Spleen (tissue), 11 donors: ENCODE measurements at regions not wholly inside any gene's neighbourhood (a gene's known extent, or its start where the extent isn't known, plus 50 kb on each side); places are given as distances from the start of the nearest gene placed in this dataset.

Experiments
- DNase-seq: peaks from one replicate; pipeline ENCODE4 v3.0.0-alpha.2; 2020
- H3K27ac ChIP-seq, 8 donors: fragments of 200-600 bp; sonication (generic) in 7 of 8; 1 replicate in 4 of 8; 2 replicates in 4 of 8; pipeline versions ENCODE4 v1.5.0 to v1.8.0; 2016 to 2021; ENCODE audit warnings: inconsistent platforms in 4 of 8, mild to moderate bottlenecking in 4 of 8, moderate library complexity in 1 of 8
- H3K27me3 ChIP-seq, 7 donors: fragments of 200-600 bp; sonication (generic) in 6 of 7; replicated peaks in 1 of 7; 1 replicate in 4 of 7; 2 replicates in 3 of 7; pipeline versions ENCODE4 v1.5.0 to v1.8.0; 2016 to 2021; ENCODE audit warnings: inconsistent platforms in 3 of 7, mild to moderate bottlenecking in 1 of 7
- H3K36me3 ChIP-seq, 6 donors: fragments of 200-600 bp; sonication (generic) in 5 of 6; 1 replicate in 4 of 6; 2 replicates in 2 of 6; pipeline versions ENCODE4 v1.5.0 to v1.8.0; 2016 to 2021; ENCODE audit warnings: inconsistent platforms in 2 of 6
- H3K4me1 ChIP-seq, 6 donors: fragments of 200-600 bp; sonication (generic) in 5 of 6; 1 replicate in 3 of 6; 2 replicates in 3 of 6; pipeline versions ENCODE4 v1.5.0 to v1.8.0; 2016 to 2021; ENCODE audit warnings: inconsistent platforms in 3 of 6
- H3K4me3 ChIP-seq, 8 donors: fragments of 200-600 bp; sonication (generic) in 7 of 8; 1 replicate in 4 of 8; 2 replicates in 4 of 8; pipeline versions ENCODE4 v1.5.0 to v1.8.0; 2016 to 2021; ENCODE audit warnings: inconsistent platforms in 4 of 8, mild to moderate bottlenecking in 4 of 8, moderate library complexity in 2 of 8
- H3K9me3 ChIP-seq, 8 donors: fragments of 200-600 bp; sonication (generic) in 7 of 8; 1 replicate in 4 of 8; 2 replicates in 4 of 8; pipeline versions ENCODE4 v1.5.0 to v1.8.0; 2016 to 2021; ENCODE audit warnings: inconsistent platforms in 4 of 8
- CTCF ChIP-seq, 11 experiments: fragments of 200-600 bp in 7 of 11; fragments of 450-650 bp in 4 of 11; sonication (generic) in 4 of 11; IDR thresholded peaks in 8 of 11; conservative IDR thresholded peaks in 3 of 11; 1 replicate in 7 of 11; 2 replicates in 4 of 11; pipeline versions ENCODE4 v1.4.0 to v1.8.0; 2016 to 2021; ENCODE audit warnings: antibody characterized with exemption in 11 of 11, inconsistent platforms in 4 of 11, mild to moderate bottlenecking in 1 of 11
- POLR2A ChIP-seq, 3 donors: fragments of 450-650 bp; IDR thresholded peaks; one replicate each; pipeline ENCODE4 v1.5.1; 2017; ENCODE audit warnings: antibody characterized with exemption in 3 of 3, mild to moderate bottlenecking in 1 of 3
- POLR2AphosphoS5 ChIP-seq, 3 donors: sonication (generic); formaldehyde crosslinking; IDR thresholded peaks; one replicate each; pipeline ENCODE4 v1.5.1; 2017; ENCODE audit warnings: antibody characterized with exemption in 3 of 3
- WGBS, 5 donors: extraction: QIAGEN DNeasy Blood & Tissue Kit in 3 of 5; methylation state at CpG; one replicate each; pipeline versions ENCODE4 v1.1.5 to v1.1.7; 2013 to 2018; 5-methylcytosine and 5-hydroxymethylcytosine counted together
- intact Hi-C: fragments of 100-400 bp; cut with DNase I; formaldehyde crosslinking; loops from one replicate; pipeline ENCODE4 v1.15.0; 2023; ENCODE audit warnings: low total_unique reads
- donor health status: healthy with polysubstance abuse.
- donor health status: DM: no; HTN: no; CAD: no; lungs with moderate emphysema.
- donor health status: DM: no; HTN: no; CAD: no.
- donor health status: Bipolar disorder and iron deficiency.
- donor health status: healthy.
- donor health status: DM: no; HTN: no; CAD: no.
- donor health status: DM: yes; HTN: yes; CAD: no.

GRCh38 chr7:138299066-138299465, 161.0 kb upstream of the TRIM24 start:
- intact Hi-C loops, result no loop called here
- Histone ChIP-seq H3K36me3 (no peaks in the 10 kb centered on the region), H3K4me3 (no peak overlapping the region), H3K27ac (no peak overlapping the region), H3K27me3 (no peaks in the 10 kb centered on the region), H3K4me1 (peaks cover 0 to 12% (median 3%) of the 10 kb centered on the region in 6 donors), H3K9me3 (peaks cover 0 to 5% (median 0%) of the 10 kb centered on the region in 8 donors)
- TF ChIP-seq CTCF (IDR thresholded peaks at IDR 0.05 in 8 of 11, conservative IDR thresholded peaks at IDR 0.05 in 3 of 11) (no peak), POLR2A (IDR thresholded peaks at IDR 0.05) (no peak), POLR2AphosphoS5 (IDR thresholded peaks at IDR 0.05) (no peak)
- WGBS, 5 donors, result 28 to 52% (median 38%) methylated on average over 3 of the region's 3 CpGs
- DNase-seq, result no peak

GRCh38 chr7:138303230-138304070, 156.6 kb upstream of the TRIM24 start:
- TF ChIP-seq CTCF (IDR thresholded peaks at IDR 0.05 in 8 of 11, conservative IDR thresholded peaks at IDR 0.05 in 3 of 11) (no peak), POLR2A (IDR thresholded peaks at IDR 0.05) (no peak), POLR2AphosphoS5 (IDR thresholded peaks at IDR 0.05) (no peak)
- DNase-seq, result no peak
- Histone ChIP-seq H3K36me3 (no peaks in the 10 kb centered on the region), H3K4me3 (no peak overlapping the region), H3K27ac (no peak overlapping the region), H3K4me1 (no peaks in the 10 kb centered on the region), H3K9me3 (peaks cover 0 to 5% (median 0%) of the 10 kb centered on the region in 8 donors), H3K27me3 (no peaks in the 10 kb centered on the region)
- 92 to 93% (median 93%) methylated on average over 6 of the region's 6 CpGs for WGBS, 5 donors
- intact Hi-C loops, result no loop called here

GRCh38 chr7:138304071-138304320, 156.1 kb upstream of the TRIM24 start:
- Histone ChIP-seq H3K4me3 (no peak overlapping the region), H3K27me3 (no peaks in the 10 kb centered on the region), H3K9me3 (peaks cover 0 to 5% (median 0%) of the 10 kb centered on the region in 8 donors), H3K36me3 (no peaks in the 10 kb centered on the region), H3K4me1 (no peaks in the 10 kb centered on the region), H3K27ac (no peak overlapping the region)
- WGBS, 5 donors, result 86 to 100% (median 94%) methylated on average over 1 of the region's 1 CpG
- DNase-seq, result no peak
- no peak for TF ChIP-seq CTCF (IDR thresholded peaks at IDR 0.05 in 8 of 11, conservative IDR thresholded peaks at IDR 0.05 in 3 of 11)
- TF ChIP-seq POLR2AphosphoS5 (IDR thresholded peaks at IDR 0.05), result no peak
- TF ChIP-seq POLR2A (IDR thresholded peaks at IDR 0.05), result no peak
- intact Hi-C loops, result no loop called here

GRCh38 chr7:138307633-138308032, 152.4 kb upstream of the TRIM24 start:
- TF ChIP-seq CTCF (IDR thresholded peaks at IDR 0.05 in 8 of 11, conservative IDR thresholded peaks at IDR 0.05 in 3 of 11) (no peak), POLR2A (IDR thresholded peaks at IDR 0.05) (no peak), POLR2AphosphoS5 (IDR thresholded peaks at IDR 0.05) (no peak)
- no peak overlapping the region for H3K4me3 ChIP-seq
- H3K27me3 ChIP-seq, result no peaks in the 10 kb centered on the region
- intact Hi-C loops, result no loop called here
- H3K36me3 ChIP-seq, result no peaks in the 10 kb centered on the region
- DNase-seq, result no peak
- WGBS, 5 donors, result 76 to 92% (median 82%) methylated on average over 3 of the region's 3 CpGs
- H3K4me1 ChIP-seq, result no peaks in the 10 kb centered on the region
- H3K27ac ChIP-seq, result no peak overlapping the region
- H3K9me3 ChIP-seq, result peaks cover 0 to 5% (median 0%) of the 10 kb centered on the region in 8 donors
